Uterus (tissue), 3 donors: ENCODE measurements at regions not wholly inside any gene's neighbourhood (a gene's known extent, or its start where the extent isn't known, plus 50 kb on each side); places are given as distances from the start of the nearest gene placed in this dataset.
A peak's percentile ranks its signal among the peaks of the same experiment; 100 is the strongest.
"Not testable (repeated sequence)": the region's sequence is repeated elsewhere in the genome, so short reads cannot be mapped to it uniquely, and the experiment has no call there.

Source experiments
- DNase-seq, 2 donors: peaks; one replicate each; pipeline ENCODE4 v3.0.0-alpha.2; 2019 to 2020
- H3K27ac ChIP-seq, 2 donors: fragments of 200-600 bp; sonication (generic); 1 replicate in 1 of 2; 2 replicates in 1 of 2; pipeline ENCODE4 v1.5.1; 2016 to 2018
- H3K27me3 ChIP-seq, 2 donors: fragments of 200-600 bp; sonication (generic); one replicate each; pipeline ENCODE4 v1.5.1; 2018 to 2019; ENCODE audit warnings: control low read depth in 1 of 2
- H3K36me3 ChIP-seq, 2 donors: fragments of 200-600 bp; sonication (generic); one replicate each; pipeline ENCODE4 v1.5.1; 2019; ENCODE audit warnings: control low read depth in 1 of 2
- H3K4me1 ChIP-seq, 2 donors: fragments of 200-600 bp; sonication (generic); one replicate each; pipeline ENCODE4 v1.5.1; 2018 to 2019; ENCODE audit warnings: control low read depth in 1 of 2
- H3K4me3 ChIP-seq, 2 donors: fragments of 200-600 bp; sonication (generic); 1 replicate in 1 of 2; 2 replicates in 1 of 2; pipeline ENCODE4 v1.5.1; 2018 to 2019; ENCODE audit warnings: mild to moderate bottlenecking in 1 of 2
- H3K9me3 ChIP-seq, 2 donors: fragments of 200-600 bp; sonication (generic); one replicate each; pipeline ENCODE4 v1.5.1; 2019; ENCODE audit warnings: control low read depth in 1 of 2
- POLR2A ChIP-seq, 2 donors: fragments of 450-650 bp; IDR thresholded peaks; one replicate each; pipeline ENCODE4 v1.6.1; 2016; ENCODE audit warnings: antibody characterized with exemption in 2 of 2, mild to moderate bottlenecking in 1 of 2, moderate library complexity in 1 of 2
- intact Hi-C: fragments of 100-400 bp; cut with DNase I; formaldehyde crosslinking; loops from one replicate; pipeline ENCODE4 v1.15.1; 2023; ENCODE audit warnings: low total_unique reads
- TF ChIP-seq, protein P1 (sequence below), 4 experiments: fragments of 200-600 bp in 2 of 4; fragments of 450-650 bp in 2 of 4; sonication (generic) in 2 of 4; IDR thresholded peaks; one replicate each; pipeline ENCODE4 v1.5.1; 2016 to 2019; ENCODE audit warnings: antibody characterized with exemption in 4 of 4, mild to moderate bottlenecking in 2 of 4, moderate library complexity in 1 of 4
- donor health status: DM: yes; HTN: yes; CAD: no.

DNA sequence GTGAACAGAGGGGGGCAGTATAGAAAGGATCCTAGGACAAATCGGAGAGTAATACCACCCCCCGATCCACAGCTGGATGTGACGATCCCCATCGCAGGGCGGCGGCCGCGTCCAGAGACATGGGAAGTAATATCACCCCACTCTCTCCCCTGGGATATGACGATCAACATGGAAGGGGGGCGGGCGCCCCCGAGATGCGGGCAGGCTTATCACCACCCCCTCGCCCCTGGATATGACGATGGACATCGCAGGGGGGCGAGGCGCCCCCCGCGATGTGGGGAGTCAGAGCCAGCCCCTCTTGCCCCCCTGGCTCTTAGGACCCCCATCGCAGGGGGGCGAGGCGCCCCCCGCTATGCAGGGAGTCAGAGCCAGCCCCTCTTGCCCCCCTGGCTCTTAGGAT is 120.4 kb upstream of the OSBPL11 start:
- H3K4me1 ChIP-seq: no peaks in the 10 kb centered on the region
- H3K9me3 ChIP-seq: no peaks in the 10 kb centered on the region
- no peaks in the 10 kb centered on the region for H3K36me3 ChIP-seq
- H3K27ac ChIP-seq: no peak overlapping the region
- no peak overlapping the region for H3K4me3 ChIP-seq
- no peaks in the 10 kb centered on the region for H3K27me3 ChIP-seq
- TF ChIP-seq, protein P1, sequence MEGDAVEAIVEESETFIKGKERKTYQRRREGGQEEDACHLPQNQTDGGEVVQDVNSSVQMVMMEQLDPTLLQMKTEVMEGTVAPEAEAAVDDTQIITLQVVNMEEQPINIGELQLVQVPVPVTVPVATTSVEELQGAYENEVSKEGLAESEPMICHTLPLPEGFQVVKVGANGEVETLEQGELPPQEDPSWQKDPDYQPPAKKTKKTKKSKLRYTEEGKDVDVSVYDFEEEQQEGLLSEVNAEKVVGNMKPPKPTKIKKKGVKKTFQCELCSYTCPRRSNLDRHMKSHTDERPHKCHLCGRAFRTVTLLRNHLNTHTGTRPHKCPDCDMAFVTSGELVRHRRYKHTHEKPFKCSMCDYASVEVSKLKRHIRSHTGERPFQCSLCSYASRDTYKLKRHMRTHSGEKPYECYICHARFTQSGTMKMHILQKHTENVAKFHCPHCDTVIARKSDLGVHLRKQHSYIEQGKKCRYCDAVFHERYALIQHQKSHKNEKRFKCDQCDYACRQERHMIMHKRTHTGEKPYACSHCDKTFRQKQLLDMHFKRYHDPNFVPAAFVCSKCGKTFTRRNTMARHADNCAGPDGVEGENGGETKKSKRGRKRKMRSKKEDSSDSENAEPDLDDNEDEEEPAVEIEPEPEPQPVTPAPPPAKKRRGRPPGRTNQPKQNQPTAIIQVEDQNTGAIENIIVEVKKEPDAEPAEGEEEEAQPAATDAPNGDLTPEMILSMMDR (IDR thresholded peaks at IDR 0.05): no peak
- TF ChIP-seq POLR2A (IDR thresholded peaks at IDR 0.05): no peak
- intact Hi-C loops: no loop called here
- DNase-seq: no peak

DNA sequence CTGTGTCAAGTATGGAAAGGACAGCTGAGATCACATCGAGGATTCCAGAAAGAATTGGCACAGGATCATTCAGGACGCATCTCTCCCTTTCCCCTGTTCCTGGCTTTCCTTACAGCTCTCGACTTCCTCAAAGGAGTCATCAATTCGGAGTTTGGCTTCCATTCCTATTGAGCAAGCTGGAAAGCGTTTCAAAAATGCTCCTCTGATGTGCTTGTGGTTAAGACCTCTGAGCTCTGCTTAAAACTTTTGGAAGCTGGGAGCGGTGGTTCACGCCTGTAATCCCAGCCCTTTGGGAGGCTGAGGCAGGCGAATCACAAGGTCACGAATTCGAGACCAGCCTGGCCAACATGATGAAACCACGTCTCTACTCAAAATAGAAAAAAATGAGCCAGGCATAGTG is 136.9 kb upstream of the OSBPL11 start:
- H3K4me1 ChIP-seq, intact Hi-C loops, H3K36me3 ChIP-seq, DNase-seq, H3K9me3 ChIP-seq, H3K27me3 ChIP-seq, H3K4me3 ChIP-seq, H3K27ac ChIP-seq: not testable (repeated sequence)

DNA sequence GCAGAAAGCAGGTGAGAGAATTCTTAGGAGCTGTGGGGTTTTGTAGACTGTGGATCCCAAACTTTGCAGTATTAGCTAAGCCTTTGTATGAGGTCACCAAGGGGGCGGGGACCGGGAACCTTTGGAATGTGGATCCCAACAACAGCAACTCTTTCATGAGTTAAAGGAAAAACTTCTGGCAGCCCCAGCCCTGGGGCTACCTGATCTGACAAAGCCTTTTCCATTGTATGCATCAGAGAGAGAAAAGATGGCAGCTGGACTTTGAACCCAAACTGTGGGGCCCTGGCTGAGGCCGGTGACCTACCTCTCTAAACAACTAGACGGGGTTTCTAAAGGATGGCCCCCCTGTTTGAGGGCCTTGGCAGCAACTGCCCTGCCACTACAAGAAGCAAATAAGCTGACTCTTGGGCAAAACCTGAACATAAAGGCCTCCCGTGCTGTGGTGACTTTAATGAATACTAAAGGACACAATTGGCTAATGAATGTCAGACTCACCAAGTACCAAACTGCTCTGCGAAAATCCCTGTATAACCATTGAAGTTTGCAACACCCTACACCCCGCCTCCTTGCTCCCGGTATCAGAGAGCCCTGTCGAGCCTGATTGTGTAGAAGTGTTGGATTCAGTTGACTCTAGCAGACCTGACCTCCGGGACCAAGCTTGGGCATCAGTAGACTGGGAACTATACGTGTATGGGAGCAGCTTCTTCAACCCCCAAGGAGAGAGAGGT is 146.9 kb upstream of the OSBPL11 start:
- H3K4me3 ChIP-seq, intact Hi-C loops, H3K4me1 ChIP-seq, H3K36me3 ChIP-seq, H3K27ac ChIP-seq, H3K27me3 ChIP-seq, H3K9me3 ChIP-seq, DNase-seq: not testable (repeated sequence)

DNA sequence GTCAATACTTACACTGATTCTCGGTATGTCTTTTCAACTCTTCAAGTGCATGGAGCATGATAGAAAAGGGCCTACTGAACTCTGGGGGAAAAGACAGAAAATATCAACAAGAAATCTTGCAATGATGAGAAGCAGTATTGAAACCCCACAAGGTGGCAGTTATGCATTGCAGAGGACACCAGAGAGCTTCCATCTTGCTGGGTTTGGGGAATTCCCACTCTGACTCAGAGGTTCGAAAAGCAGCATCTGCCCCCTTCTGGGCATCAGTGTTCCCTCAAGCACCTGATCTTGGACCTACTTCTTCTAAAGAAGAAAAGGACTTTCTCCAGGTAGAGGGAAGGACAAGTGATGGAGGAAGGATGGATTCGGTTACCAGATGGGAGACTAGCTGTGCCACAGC is 147.5 kb upstream of the OSBPL11 start:
- intact Hi-C loops, H3K36me3 ChIP-seq, H3K4me1 ChIP-seq, DNase-seq, H3K27ac ChIP-seq, H3K4me3 ChIP-seq, H3K27me3 ChIP-seq, H3K9me3 ChIP-seq: not testable (repeated sequence)

DNA sequence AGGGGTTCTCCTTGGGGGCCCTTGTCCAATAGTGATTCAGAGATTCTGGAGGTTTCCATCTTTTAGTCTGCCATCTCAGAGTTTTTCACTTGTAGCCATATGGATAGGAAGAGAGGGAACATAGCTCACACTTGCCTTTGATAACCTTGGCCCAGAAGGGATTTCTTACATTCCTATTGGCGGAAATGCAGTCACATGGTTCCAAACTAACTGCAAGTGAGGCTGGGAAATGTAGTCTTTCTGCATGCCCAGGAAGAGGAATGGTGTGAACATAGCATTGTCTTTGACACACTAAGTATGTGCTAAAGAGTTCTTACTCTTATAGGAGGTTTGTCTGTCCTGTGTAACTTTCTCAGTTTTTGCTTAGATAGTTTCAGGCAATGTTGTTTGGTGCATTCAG is 161.8 kb upstream of the OSBPL11 start:
- H3K27ac ChIP-seq, H3K36me3 ChIP-seq, H3K4me1 ChIP-seq, H3K9me3 ChIP-seq, H3K27me3 ChIP-seq, H3K4me3 ChIP-seq, DNase-seq, intact Hi-C loops: not testable (repeated sequence)

DNA sequence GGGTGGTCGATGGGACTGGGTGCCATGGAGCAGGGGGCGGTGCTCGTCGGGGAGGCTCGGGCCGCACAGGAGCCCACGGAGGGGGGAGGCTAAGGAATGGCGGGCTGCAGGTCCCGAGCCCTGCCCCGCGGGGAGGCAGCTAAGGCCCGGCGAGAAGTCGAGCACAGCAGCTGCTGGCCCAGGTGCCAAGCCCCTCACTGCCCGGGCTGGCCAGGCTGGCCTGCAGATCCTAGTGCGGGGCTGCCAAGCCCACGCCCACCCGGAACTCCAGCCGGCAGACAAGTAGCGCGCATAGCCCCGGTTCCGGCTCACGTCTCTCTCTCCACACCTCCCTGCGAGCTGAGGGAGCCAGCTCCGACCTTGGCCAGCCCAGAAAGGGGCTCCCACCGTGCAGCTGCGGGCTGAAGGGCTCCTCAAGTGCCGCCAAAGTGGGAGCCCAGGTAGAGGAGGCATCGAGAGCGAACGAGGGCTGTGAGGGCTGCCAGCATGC is 163.4 kb upstream of the OSBPL11 start:
- H3K4me3 ChIP-seq, intact Hi-C loops, H3K4me1 ChIP-seq, H3K27ac ChIP-seq, DNase-seq, H3K27me3 ChIP-seq, H3K9me3 ChIP-seq, H3K36me3 ChIP-seq: not testable (repeated sequence)

DNA sequence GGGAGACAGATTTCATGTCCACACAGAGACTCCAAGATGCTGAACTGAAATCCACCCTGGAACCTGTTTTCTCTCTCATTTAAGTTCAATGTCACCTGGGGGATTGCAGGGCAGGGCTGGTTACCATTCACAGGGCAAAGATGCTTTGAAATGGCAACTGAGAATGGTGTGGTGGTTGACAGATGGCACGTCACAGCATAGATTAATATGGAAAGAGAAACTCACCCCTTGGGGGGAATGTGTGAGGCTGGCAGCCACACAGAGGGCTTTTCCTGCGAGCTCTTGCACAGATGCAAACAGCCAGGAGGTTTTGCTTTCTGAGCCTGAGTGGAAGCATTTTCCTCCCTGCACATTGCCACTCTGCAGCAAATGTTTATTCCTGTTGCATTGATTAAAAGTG is 167.3 kb upstream of the OSBPL11 start:
- intact Hi-C loops: not testable (repeated sequence)

DNA sequence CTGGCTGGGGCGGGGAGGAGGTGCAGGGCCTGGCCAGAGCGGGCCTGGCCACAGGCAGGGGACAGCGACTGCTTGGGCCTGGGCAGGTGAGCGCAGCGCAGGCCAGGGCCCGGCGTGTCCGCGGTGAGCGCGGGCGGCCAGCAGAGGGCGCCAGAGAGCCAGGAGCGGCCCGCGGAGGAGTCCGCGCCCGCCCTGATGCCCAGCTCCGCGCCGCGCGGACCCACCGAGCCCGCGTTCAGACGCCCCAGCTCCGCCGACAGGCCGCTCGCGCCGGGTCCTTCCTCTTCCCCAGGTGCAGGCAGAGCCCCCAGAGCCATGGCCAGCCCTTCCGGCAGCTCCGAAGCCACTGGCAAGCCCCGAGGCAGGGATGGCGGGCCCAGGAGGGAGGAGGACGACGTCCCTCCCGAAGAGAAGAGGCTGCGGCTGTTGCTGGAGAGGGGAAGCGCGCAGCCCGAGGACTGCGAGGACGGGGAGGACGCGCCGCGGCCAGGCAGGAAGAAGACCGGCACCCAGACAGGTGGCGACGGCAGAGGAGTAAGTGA is 171.1 kb upstream of the OSBPL11 start:
- peak overlapping the region; percentile 53 to 57 for H3K4me3 ChIP-seq
- TF ChIP-seq, protein P1 (IDR thresholded peaks at IDR 0.05): peak; percentile 63 to 93 (median 82)
- peak in 1 of 2 donors; percentile 38 for TF ChIP-seq POLR2A (IDR thresholded peaks at IDR 0.05)
- peak overlapping the region; percentile 18 to 59 for H3K27ac ChIP-seq
- DNase-seq: peak; percentile 44 to 68
- H3K4me1 ChIP-seq, intact Hi-C loops, H3K36me3 ChIP-seq, H3K9me3 ChIP-seq, H3K27me3 ChIP-seq: not testable (repeated sequence)

More for the DNA sequence above, 167.3 kb upstream of the OSBPL11 start:
- DNase-seq, H3K27ac ChIP-seq, H3K4me3 ChIP-seq, H3K9me3 ChIP-seq, H3K27me3 ChIP-seq, H3K4me1 ChIP-seq, H3K36me3 ChIP-seq: not testable (repeated sequence)

DNA sequence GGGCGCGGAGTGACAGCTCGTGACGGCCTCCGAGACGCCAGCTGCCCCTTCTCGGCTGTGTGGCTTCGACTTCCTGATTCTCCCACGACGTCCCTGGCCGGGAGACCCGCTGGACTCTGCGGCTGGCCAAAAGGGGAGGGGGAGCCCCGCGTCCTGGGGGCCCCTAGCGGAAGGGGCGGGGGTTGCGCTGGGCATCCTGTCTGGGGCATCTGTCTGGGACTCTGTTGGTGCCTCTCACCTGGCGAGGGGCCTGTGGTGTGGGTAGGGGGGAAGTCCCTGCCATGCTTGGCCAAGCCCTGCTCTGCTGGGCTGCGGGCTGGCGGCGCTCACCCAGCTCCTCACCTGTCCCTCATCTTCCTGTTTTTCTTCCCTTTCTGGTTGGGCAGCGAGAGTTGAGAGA is 171.6 kb upstream of the OSBPL11 start:
- H3K36me3 ChIP-seq, intact Hi-C loops, DNase-seq, H3K27me3 ChIP-seq, H3K9me3 ChIP-seq, H3K27ac ChIP-seq, H3K4me1 ChIP-seq: not testable (repeated sequence)
- peak overlapping the region; percentile 53 to 57 for H3K4me3 ChIP-seq
